GM12878 (cell line): ENCODE measurements at regions not wholly inside any gene's neighbourhood (a gene's known extent, or its start where the extent isn't known, plus 50 kb on each side); places are given as distances from the start of the nearest gene placed in this dataset.

Source experiments
- ATAC-seq: fragments of 200-7000 bp; cut with Tn5 transposase; 3 replicates; pipeline ENCODE4 v1.9.1; 2020; ENCODE audit warnings: mild to moderate bottlenecking, moderate library complexity
- BruUV-seq: library from RNA; stranded (reverse); fragments of 400-500 nt; replicated peaks from 2 replicates; lab custom pipeline; 2021; lab: Mats Ljungman, UMichigan
- CTCF ChIA-PET: fragments of 300-600 bp; sonication (Branson Sonifier 250); formaldehyde crosslinking; extraction: SDS; loops from one replicate; lab custom pipeline; 2021; ENCODE audit warnings: inconsistent platforms; lab: Yijun Ruan, JAX
- POLR2A ChIA-PET: fragments of 350-600 bp; formaldehyde crosslinking; extraction: SDS; loops from one replicate; lab custom pipeline; 2021; ENCODE audit warnings: inconsistent platforms; lab: Charles Lee
- RAD21 ChIA-PET: fragments of 300-600 bp; sonication (Branson Sonifier 250); formaldehyde crosslinking; loops from one replicate; lab custom pipeline; 2023; ENCODE audit warnings: antibody characterized with exemption; ENCODE audit not compliant: unreplicated experiment; lab: Charles Lee
- SMC1A ChIA-PET: fragments of 300-600 bp; sonication (Branson Sonifier 250); formaldehyde crosslinking; loops from one replicate; lab custom pipeline; 2023; ENCODE audit not compliant: unreplicated experiment, uncharacterized antibody; lab: Charles Lee
- DNase-seq: peaks from one replicate; pipeline ENCODE4 v3.0.0-alpha.2; 2011; ENCODE audit warnings: low read depth, low spot score
- FAIRE-seq: peaks from 3 replicates; lab custom pipeline; 2011; peaks lifted over from hg19 to GRCh38; lab: Jason Lieb, UNC
- H2AFZ ChIP-seq: 2 replicates; pipeline ENCODE4 v1.6.0; 2011; ENCODE audit warnings: low read depth, low read length, control low read depth; ENCODE audit not compliant: control insufficient read depth
- H3K27ac ChIP-seq: 2 replicates; pipeline ENCODE4 v1.5.1; 2011; ENCODE audit warnings: control low read depth; ENCODE audit not compliant: control insufficient read depth, insufficient read depth
- H3K27me3 ChIP-seq, 2 experiments: replicated peaks in 1 of 2; 2 replicates each; pipeline versions ENCODE4 v1.6.0 to v1.6.1; 2011; ENCODE audit warnings: low read length in 1 of 2; ENCODE audit not compliant: control insufficient read depth in 2 of 2, insufficient read depth in 2 of 2
- H3K36me3 ChIP-seq, 2 experiments: 2 replicates each; pipeline ENCODE4 v1.5.1; 2011; ENCODE audit warnings: low read length in 1 of 2; ENCODE audit not compliant: control insufficient read depth in 2 of 2, insufficient read depth in 2 of 2
- H3K4me1 ChIP-seq: 2 replicates; pipeline ENCODE4 v1.6.1; 2011; ENCODE audit warnings: mild to moderate bottlenecking, low read length, moderate library complexity, mixed read lengths; ENCODE audit not compliant: control insufficient read depth, insufficient read depth
- H3K4me2 ChIP-seq: 2 replicates; pipeline ENCODE4 v1.6.0; 2011; ENCODE audit warnings: control low read depth; ENCODE audit not compliant: control insufficient read depth, insufficient read depth
- H3K4me3 ChIP-seq: fragments of 200-600 bp; sonication (generic); 2 replicates; pipeline ENCODE4 v1.5.1; 2016
- H3K79me2 ChIP-seq: 2 replicates; pipeline ENCODE4 v1.6.0; 2011; ENCODE audit warnings: low read length; ENCODE audit not compliant: control insufficient read depth, insufficient read depth
- H3K9ac ChIP-seq: 2 replicates; pipeline ENCODE4 v1.8.0; 2011; ENCODE audit warnings: low read length, control low read depth, mixed read lengths; ENCODE audit not compliant: control insufficient read depth, insufficient read depth
- H3K9me3 ChIP-seq: replicated peaks from 3 replicates; pipeline ENCODE4 v1.5.1; 2011; ENCODE audit warnings: mild to moderate bottlenecking, low read length; ENCODE audit not compliant: control insufficient read depth, insufficient read depth
- H4K20me1 ChIP-seq: 2 replicates; pipeline ENCODE4 v1.6.0; 2011; ENCODE audit not compliant: control insufficient read depth, insufficient read depth
- CBX3 ChIP-seq: fragments of 200-600 bp; sonication (generic); IDR thresholded peaks from 2 replicates; pipeline ENCODE4 v1.6.1; 2016; ENCODE audit warnings: low read depth, borderline replicate concordance
- CHD1 ChIP-seq: IDR thresholded peaks from 2 replicates; pipeline ENCODE4 v1.6.1; 2012; ENCODE audit warnings: low read depth, low read length, improper control_type of control experiment
- CHD2 ChIP-seq: IDR thresholded peaks from 2 replicates; pipeline ENCODE4 v1.6.1; 2011; ENCODE audit warnings: low read depth, low read length, improper control_type of control experiment, borderline replicate concordance
- CREM ChIP-seq: IDR thresholded peaks from 2 replicates; pipeline ENCODE4 v1.6.1; 2014; ENCODE audit warnings: antibody characterized with exemption, low read depth
- FOXK2 ChIP-seq: fragments of 450-650 bp; IDR thresholded peaks from 2 replicates; pipeline ENCODE4 v1.6.1; 2017; ENCODE audit warnings: mild to moderate bottlenecking, moderate library complexity
- MYC ChIP-seq: IDR thresholded peaks from 2 replicates; pipeline ENCODE4 v1.6.1; 2011; ENCODE audit warnings: mild to moderate bottlenecking, low read length, moderate library complexity, inconsistent platforms; ENCODE audit not compliant: insufficient read depth, insufficient replicate concordance, insufficient read length, severe bottlenecking
- NR2C2 ChIP-seq: IDR thresholded peaks from 2 replicates; pipeline ENCODE4 v1.6.1; 2011; ENCODE audit warnings: borderline replicate concordance, low read depth; ENCODE audit not compliant: control insufficient read depth, insufficient read length
- SIX5 ChIP-seq: IDR thresholded peaks from 2 replicates; pipeline ENCODE4 v1.6.1; 2011; ENCODE audit warnings: mild to moderate bottlenecking, low read depth, low read length, moderate library complexity; ENCODE audit not compliant: severe bottlenecking
- SKIL ChIP-seq: fragments of 450-650 bp; IDR thresholded peaks from 2 replicates; pipeline ENCODE4 v1.6.1; 2017; ENCODE audit warnings: mild to moderate bottlenecking, low read depth, inconsistent platforms; ENCODE audit not compliant: poor library complexity, severe bottlenecking
- SMC3 ChIP-seq: IDR thresholded peaks from 2 replicates; pipeline ENCODE4 v1.6.1; 2011; ENCODE audit warnings: low read length, improper control_type of control experiment, borderline replicate concordance
- ZNF274 ChIP-seq: IDR thresholded peaks from one replicate; pipeline ENCODE4 v1.8.0; 2011; ENCODE audit not compliant: insufficient read length, insufficient read depth
- WGBS: methylation state at CpG from one replicate; pipeline ENCODE4 v1.1.6; 2016; ENCODE audit warnings: low lambda C conversion rate; ENCODE audit not compliant: insufficient replicate concordance, insufficient coverage; ENCODE audit errors: missing lambda C conversion rate; 5-methylcytosine and 5-hydroxymethylcytosine counted together
- in situ Hi-C: fragments of 300-500 bp; cut with MboI; formaldehyde crosslinking; loops from 9 replicates; pipeline ENCODE4 v1.14.3; 2018; ENCODE audit warnings: mixed read lengths
- intact Hi-C: fragments of 100-400 bp; cut with micrococcal nuclease; formaldehyde crosslinking; loops from one replicate; pipeline ENCODE4 v1.14.2; 2022; ENCODE audit not compliant: unreplicated experiment

- TF ChIP-seq CHD2 (no peak), SKIL (no peak), FOXK2 (no peak)
These were observed 542.9 kb upstream of the DDX18 start (continued) for GRCh38 chr2:117271631-117272030.

DNA sequence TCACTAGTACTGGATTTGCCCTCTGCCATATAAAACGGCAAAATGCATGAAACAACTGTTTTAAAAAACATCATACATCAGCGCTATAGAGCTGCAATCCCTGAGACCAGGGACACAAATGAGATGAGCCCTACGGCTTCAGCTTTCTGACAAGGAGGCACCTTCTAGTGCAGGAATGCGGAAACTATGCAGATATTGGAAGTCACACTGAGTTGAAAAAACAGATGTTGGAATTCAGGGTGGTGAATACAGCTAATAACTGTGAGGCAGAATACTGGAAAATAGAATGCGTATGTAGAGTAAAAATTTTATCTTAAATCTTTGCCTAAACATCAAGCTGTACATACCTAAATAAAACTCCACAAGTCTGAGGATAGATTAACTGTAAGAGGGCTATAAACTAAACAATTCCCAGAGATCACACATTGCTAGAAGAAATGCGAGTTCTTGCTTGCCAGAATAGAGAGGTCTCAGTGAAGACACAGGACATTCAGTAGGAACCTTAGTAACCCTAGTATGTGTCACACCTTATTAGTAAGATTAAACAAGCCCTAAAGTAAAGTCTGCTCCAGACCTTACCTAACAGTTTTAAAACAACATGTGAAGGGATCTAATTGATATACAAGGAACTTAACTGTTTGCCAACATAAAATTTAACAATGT is 541.4 kb upstream of the DDX18 start:
- no peak for ATAC-seq
- CTCF ChIA-PET, result no interaction called here
- no peak for TF ChIP-seq CREM
- TF ChIP-seq SMC3, result no peak
- no peak for TF ChIP-seq SIX5
- no peak for TF ChIP-seq MYC
- TF ChIP-seq ZNF274, result no peak
- no peak for TF ChIP-seq NR2C2
- no peak for TF ChIP-seq CHD1
- no peak for TF ChIP-seq CBX3
- no peak overlapping the region for H3K4me3 ChIP-seq
- SMC1A ChIA-PET, result interaction anchor here (0.7 kb wide), 1 partner anchor 12 kb away, joined by 3 read pairs; no protein-coding TSS in a partner anchor
- RAD21 ChIA-PET, result no interaction called here
- POLR2A ChIA-PET, result no interaction called here
- H3K27ac ChIP-seq, result no peak overlapping the region
- FAIRE-seq, result no peak
- H3K36me3 ChIP-seq, result no peaks in the 10 kb centered on the region
- BruUV-seq, result no TSS peak
- 62% methylated on average over 6 of the region's 6 CpGs for WGBS
- no peaks in the 10 kb centered on the region for H3K4me1 ChIP-seq
- no peaks in the 10 kb centered on the region for H4K20me1 ChIP-seq
- H3K9ac ChIP-seq, result no peak overlapping the region
- H3K9me3 ChIP-seq, result no peaks in the 10 kb centered on the region
- in situ Hi-C loops (no loop called here), intact Hi-C loops (no loop called here)
- no peak for DNase-seq
- H3K27me3 ChIP-seq, result no peaks in the 10 kb centered on the region
- no peak overlapping the region for H3K4me2 ChIP-seq
- H2AFZ ChIP-seq, result no peak overlapping the region
- H3K79me2 ChIP-seq, result no peaks in the 10 kb centered on the region
